WTC11 (cell line): ENCODE measurements at regions not wholly inside any gene's neighbourhood (a gene's known extent, or its start where the extent isn't known, plus 50 kb on each side); places are given as distances from the start of the nearest gene placed in this dataset.

Source experiments
- ATF1 ChIP-seq: sonication (generic); formaldehyde crosslinking; IDR thresholded peaks from 2 replicates; pipeline ENCODE4 v1.8.1; 2023; ENCODE audit warnings: mild to moderate bottlenecking, moderate library complexity, missing genetic modification reagents
- USF2 ChIP-seq: sonication (generic); formaldehyde crosslinking; IDR thresholded peaks from 2 replicates; pipeline ENCODE4 v1.8.1; 2023; ENCODE audit warnings: mild to moderate bottlenecking, missing genetic modification reagents, moderate library complexity
- TF ChIP-seq, protein P1 (sequence below): fragments of 200-600 bp; IDR thresholded peaks from 2 replicates; pipeline ENCODE4 v1.8.0; 2022; ENCODE audit warnings: antibody characterized with exemption
- TF ChIP-seq, protein P2 (sequence below): sonication (generic); formaldehyde crosslinking; IDR thresholded peaks from 2 replicates; pipeline ENCODE4 v1.8.0; 2022; ENCODE audit warnings: mild to moderate bottlenecking, missing genetic modification reagents

- TF ChIP-seq, protein P1, sequence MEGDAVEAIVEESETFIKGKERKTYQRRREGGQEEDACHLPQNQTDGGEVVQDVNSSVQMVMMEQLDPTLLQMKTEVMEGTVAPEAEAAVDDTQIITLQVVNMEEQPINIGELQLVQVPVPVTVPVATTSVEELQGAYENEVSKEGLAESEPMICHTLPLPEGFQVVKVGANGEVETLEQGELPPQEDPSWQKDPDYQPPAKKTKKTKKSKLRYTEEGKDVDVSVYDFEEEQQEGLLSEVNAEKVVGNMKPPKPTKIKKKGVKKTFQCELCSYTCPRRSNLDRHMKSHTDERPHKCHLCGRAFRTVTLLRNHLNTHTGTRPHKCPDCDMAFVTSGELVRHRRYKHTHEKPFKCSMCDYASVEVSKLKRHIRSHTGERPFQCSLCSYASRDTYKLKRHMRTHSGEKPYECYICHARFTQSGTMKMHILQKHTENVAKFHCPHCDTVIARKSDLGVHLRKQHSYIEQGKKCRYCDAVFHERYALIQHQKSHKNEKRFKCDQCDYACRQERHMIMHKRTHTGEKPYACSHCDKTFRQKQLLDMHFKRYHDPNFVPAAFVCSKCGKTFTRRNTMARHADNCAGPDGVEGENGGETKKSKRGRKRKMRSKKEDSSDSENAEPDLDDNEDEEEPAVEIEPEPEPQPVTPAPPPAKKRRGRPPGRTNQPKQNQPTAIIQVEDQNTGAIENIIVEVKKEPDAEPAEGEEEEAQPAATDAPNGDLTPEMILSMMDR: no peak
- TF ChIP-seq USF2 (no peak), ATF1 (CRISPR knock-in tag) (no peak)
- TF ChIP-seq, protein P2, sequence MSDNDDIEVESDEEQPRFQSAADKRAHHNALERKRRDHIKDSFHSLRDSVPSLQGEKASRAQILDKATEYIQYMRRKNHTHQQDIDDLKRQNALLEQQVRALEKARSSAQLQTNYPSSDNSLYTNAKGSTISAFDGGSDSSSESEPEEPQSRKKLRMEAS: no peak
Observed at GRCh38 chr2:117336496-117336895, 478.0 kb upstream of the DDX18 start.
